Left renal pelvis (tissue), 4 donors: ENCODE measurements at regions not wholly inside any gene's neighbourhood (a gene's known extent, or its start where the extent isn't known, plus 50 kb on each side); places are given as distances from the start of the nearest gene placed in this dataset.
A peak's percentile ranks its signal among the peaks of the same experiment; 100 is the strongest.

ENCODE experiments used
- DNase-seq, 4 donors: peaks; one replicate each; pipeline ENCODE4 v3.0.0-alpha.2; 2013; ENCODE audit warnings: low read depth in 4 of 4, low spot score in 3 of 4

DNA sequence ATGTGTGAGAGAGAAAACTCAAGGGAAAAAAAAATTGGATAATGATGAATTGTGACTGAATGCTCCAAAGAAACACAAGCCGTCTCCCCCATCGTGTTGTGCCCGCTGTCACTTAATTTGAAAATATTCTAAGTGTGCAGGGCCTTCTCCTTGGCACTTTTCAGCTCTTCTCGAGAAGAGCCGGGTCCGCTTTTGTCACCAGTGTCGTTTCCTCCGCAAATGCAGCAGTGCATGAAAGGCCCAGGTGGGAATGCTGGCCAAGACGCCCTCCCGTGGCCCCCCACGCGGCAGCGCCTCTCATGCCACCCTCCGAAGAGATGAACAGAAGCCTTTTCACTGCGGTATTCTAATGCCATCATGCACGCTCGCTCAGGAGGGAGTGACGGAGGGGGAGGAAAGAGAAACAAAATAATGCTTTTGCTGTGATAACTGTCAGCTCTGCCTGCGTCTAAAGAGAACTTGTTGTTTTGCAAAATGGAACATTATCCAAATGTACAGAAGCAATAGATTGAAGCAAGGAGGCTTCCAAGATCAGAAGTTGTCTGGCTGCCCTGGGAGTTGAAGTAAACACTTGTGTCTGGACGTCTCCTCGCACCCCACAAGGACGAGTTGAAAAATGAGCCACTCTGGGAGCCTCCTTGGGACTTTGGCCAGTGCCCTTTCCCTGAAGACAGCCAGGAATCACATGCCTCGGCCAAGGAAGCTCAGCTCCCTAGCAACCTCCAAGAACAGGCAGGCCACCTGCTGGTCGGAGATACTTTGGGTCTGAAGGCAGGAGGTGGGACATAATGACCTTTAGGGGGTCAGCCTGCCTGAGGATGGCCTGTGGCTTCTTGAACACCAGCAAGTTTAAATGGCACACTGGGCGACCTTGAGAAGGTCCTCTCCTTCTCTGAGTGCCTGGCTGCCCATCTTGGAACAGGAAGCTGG lies 166.1 kb upstream of the ZC3H12A start:
- no peak for DNase-seq

DNA sequence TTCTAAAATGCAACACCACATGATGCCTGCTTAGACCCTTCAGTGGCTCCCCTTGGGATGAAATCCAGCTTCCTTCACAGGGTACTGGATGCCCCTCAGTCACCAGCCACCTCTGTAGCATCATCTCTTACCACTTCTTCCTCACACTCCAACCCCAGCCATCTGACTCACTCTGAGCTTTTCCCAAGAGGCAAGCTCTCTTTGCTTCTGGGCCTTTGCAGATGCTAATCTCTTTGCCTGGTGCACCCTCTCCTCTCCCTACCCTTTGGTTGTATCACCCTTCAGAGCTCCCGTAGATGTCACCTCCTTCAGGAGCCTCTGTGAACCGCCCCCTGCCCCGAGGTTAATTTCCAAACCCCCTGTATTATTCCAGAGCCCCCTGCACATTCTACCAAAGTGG lies 164.8 kb upstream of the ZC3H12A start:
- no peak for DNase-seq

DNA sequence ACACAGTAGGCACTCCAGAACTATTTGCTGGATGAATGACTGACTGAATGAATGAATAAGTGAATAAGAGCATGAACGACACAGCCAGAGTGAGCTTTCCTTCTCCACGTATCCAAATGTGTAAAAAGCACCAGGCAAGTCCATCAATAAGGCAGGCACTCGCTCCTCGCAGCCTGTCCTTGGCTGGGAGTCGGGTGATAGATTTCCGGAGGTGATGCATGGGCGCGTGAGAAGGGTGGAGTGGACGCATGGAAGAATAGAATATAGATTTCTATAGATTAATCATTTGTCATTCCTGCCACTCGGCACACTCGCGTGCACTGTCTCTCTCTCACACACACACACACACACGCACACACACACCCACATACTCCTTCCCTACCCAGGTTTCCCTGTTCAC lies 164.3 kb upstream of the ZC3H12A start:
- no peak for DNase-seq

DNA sequence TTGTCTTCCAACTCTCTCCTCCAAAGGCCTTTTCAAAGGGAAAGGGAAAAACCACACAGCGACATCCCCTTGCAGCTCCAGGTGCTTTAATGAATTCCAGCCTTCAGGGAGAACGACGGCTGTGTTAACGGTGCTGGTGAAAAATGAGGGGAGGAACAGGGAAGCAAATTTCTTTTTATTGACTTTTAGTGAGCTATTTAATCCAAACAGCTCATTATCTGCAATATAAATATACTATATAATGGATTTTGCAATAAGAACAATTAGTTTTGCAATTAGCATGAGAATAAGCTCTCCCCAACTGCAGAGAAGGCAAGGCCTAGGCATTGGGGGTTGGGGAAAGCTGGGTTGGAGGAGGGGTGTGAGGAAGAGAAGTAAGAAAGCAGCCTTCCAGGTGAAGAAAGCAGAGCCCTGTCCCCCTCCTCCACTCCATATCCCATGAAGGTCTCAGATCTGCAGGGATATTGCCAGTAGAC lies 159.0 kb upstream of the ZC3H12A start:
- no peak for DNase-seq

DNA sequence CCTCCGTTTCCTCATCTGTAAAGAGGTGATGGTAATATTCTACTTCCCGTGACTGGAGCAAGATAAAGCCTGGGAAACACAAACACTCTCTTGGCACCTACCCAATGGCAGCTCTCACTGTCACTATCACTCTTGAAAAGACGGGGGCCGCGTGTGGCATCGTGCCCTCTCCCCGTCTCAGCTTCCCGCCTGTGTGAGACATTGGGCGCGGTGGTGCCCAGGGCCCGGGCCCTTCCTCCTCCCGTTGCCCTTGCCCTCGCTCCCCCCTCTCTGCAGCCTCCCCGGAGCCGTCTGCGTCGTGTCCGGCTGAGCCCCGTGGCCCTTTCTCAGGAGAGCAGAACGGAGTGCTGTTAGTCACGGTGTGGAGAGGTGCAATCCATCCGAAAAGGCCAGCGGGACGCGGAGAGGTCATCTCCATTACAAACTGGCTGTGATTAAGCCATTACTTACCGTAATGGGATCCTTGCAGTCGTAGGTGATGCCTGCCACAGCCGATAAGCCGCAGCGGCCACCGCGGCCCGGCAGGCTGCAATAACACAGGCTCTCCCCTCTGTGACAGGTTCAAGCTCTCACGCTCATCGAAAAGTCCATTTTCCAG lies 156.4 kb upstream of the ZC3H12A start:
- DNase-seq: peak in 2 of 4 donors; percentile 14 to 25

DNA sequence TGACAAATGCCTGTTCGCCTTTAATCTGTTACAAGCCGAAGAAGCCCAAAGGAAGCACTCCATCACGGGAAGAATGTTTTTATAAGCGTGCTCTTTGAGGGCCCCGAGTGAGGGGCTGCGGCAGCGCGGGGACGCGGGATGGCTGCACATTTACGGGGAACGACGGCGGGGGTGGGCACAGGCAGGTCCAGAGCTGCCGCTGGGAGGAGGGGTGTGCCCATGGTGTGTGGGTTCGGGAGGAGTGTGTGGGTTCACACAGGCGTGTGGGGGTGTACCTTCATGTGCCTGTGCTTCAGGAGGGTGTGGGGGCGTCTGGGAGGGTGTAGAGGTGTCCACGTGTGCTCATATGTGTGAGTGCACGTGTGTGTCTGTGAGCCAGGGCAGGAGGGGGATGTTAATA lies 155.9 kb upstream of the ZC3H12A start:
- no peak for DNase-seq

DNA sequence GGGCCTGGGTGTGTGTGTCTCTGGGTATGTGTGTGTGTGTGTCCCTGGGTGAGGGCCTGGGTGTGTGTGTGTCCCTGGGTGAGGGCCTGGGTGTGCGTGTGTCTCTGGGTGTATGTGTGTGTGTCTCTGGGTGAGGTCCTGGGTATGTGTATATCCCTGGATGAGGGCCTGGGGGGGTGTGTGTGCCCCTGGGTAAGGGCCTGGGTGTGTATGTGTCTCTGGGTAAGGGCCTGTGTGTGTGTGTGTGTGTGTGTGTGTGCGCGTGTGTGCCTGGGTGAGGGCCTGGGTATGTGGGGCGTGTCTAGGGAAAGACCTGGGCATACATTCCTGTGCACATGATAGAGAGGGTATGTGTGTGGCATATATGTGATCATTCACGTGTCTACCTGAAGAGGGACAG lies 155.1 kb upstream of the ZC3H12A start:
- DNase-seq: no peak

DNA sequence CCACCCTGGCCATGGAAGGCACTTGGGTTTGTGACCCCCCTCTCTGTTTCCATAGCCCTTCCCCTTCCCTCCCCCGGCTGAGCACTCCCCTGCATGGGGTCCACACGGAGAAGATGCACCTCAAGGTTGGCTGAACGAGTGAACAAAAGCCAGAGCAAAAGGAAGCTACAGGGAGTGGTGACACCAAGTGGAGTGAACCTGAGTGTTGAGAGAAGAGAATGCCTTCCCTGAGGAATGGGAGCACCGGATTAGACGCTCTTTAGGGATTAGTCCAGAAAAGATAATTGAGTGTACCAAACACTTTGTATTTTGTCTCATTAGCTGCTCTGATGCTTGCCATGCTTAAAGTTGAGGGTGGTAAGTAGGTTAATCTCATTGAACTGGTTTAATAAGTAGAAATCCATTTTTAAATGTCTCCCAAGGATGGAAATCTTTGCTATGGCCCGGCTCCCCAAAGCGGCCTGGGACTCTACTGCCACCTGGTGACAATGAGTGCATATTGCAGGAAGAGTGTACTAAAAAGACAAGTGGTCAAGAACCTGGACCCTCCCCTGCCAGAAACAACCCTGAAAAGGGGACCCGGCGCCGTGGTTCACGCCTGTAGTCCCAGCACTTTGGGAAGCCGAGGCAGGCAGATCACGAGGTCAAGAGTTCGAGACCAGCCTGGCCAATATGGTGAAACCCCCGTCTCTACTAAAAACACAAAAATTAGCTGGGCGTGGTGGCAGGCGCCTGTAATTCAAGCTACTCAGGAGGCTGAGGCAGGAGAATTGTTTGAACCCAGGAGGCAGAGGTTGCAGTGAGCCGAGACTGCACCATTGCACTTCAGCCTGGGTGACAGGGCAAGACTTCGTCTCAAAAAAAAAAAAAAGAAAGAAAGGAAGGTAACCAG lies 150.6 kb upstream of the ZC3H12A start:
- no peak for DNase-seq

DNA sequence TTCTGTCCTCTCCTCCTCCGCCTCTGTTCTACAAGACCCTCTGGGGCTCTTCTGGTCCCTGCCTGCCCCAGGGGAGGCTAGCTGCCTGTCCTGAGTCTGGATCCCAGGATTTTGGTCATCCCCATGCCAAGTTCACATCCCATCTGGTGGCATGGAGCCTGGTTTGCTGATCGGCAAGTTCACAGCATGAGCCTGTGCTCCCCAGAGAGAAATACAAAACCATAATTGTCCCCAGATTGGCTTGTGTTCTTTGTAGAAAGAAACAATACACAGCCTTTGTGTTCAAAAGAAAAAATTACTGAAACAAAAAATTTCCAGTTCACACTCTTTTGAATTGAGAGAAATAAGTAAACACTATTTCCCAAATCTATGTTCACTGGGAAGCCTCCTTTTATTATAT lies 149.4 kb upstream of the ZC3H12A start:
- no peak for DNase-seq

DNA sequence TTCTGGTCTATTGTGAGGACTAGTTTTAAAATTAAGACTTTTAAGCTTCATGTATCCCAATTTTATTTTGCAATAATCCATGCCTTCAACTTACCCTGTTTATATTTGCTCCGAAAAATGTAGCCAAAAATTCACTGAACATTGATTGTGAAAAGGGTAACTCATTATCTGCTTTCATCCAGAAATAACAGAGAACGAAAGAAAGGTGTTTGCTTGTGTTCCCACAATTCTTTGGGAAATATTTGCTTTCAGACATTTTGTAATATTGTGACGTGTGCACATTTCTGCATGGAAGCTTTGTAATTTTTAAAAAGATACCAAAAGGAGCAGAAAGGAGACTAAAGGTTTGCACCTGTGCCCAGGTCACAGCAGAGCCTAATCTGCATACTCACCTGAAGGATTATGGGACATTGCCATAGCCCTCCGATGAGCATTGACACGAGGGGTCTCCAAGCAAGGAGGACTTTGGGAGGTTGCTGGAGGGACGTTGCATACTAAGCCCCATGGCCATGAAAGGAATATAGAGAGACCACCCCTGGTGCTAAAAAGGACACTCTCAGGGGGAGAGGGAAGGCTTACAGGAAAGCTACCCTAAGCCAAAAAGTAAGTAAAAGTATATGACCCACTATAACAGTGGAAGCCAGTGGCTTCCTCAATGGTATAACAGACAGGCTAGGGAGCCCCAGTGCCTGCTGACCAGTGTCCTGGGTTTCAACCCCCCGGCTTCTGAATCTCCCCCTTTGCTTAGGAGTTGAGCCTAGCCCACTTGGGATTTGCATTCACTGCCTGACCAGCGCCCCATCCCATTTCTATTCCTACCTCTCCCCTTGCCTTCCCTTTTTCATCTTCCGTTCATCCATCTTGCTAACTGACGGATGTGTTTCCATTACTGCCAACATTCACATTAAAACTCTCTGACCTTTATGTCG lies 148.6 kb upstream of the ZC3H12A start:
- DNase-seq: no peak

DNA sequence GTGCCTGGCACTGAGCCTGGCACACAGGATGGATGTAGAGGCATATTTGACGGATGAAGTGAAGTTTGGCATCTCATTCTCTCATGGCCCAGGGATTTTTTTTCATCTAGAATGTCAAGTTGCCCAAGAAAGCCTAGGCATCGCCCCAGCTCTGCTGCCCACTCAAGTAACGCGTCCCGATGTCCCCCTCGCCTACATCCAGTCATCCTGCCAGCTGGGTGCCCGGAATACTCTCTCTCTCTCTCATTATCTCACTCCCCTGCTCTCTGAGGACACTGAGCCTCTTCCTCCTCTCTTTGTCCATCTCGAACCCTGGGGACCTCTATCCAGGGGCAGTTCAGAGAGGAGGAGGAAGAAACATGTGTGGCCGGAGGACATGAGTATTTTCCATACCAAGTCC lies 142.3 kb upstream of the ZC3H12A start:
- no peak for DNase-seq

DNA sequence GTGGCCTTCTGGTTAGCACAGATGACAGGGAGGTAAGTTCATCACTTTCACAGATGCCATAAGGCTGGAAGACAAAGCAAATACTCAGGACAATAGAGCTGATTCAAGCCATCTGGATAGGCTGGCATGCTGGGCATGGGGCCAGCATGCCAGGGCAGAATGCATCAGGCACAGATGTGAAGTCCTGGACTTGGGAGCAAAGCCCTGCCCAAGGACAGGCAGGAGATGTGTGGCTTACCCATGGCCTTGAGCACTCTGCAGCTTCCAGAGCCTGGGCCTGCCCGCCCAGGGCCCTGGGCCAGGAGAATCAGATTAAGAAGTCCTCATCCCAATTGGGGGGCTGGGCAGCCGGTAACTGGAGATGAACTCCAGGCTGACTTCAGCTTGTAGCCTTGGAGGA lies 135.7 kb upstream of the ZC3H12A start:
- DNase-seq: no peak

DNA sequence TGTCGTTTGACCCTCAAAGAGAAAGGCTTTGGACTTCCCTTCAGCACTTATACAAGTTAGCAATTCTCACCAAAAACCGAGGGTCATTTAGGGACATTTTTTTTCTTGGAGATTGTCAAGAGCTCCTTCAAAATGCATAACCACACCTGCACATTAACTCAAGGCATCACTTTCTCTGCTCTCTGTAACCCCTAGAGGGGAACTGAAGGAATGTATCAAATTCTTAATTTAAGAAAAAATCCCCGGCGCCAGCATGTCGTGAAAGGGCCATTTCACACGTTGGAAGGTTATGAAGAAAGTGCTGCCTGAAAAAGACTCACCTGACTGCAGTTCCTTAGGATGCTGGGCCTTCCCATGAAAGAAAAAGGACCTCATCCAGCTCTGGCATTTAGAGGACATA lies 131.6 kb upstream of the ZC3H12A start:
- no peak for DNase-seq

DNA sequence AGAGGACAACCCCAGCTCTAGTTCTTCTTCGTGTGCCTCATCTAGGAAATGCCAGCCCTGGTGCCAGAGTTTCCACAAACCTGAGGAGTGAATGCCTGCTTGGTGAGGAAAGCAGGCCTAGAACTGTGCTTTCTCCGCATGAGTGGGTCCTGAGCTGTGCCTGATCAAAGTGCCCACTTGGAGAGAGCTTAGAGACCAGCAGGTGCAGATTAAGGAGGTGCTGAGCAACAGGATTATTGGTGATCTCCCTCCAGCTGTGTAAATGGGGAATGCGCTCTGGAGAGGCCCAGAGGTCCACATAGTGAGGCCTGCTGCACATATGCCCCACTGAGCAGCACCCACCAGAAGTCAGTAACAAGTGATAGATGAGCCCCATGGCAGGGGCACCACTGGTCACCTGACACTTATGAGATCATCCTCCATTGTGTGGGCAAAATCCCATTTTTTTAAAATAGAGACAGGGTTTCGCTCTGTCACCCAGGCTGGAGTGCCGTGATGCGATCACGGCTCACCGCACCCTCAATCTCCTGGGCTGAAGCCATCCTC lies 127.2 kb upstream of the ZC3H12A start:
- DNase-seq: no peak

DNA sequence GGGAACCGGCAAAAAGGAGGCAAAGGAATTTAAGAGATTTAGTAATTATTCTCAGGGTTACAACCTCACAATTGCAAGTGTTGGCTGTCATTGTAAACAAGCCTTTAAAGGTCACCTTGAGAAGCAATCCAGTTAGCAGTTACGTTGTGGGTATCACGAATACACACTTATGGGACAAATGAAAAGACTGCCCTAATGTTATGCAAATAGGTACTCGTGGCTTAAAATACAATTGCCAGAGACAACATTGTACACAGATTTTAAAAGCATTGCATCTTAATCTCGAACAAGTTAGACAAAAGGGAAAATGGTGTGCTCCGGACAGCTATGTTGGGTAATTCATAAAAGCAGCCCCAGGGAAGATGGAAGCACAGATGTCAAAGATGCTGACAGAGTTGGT lies 120.5 kb upstream of the ZC3H12A start:
- DNase-seq: no peak

DNA sequence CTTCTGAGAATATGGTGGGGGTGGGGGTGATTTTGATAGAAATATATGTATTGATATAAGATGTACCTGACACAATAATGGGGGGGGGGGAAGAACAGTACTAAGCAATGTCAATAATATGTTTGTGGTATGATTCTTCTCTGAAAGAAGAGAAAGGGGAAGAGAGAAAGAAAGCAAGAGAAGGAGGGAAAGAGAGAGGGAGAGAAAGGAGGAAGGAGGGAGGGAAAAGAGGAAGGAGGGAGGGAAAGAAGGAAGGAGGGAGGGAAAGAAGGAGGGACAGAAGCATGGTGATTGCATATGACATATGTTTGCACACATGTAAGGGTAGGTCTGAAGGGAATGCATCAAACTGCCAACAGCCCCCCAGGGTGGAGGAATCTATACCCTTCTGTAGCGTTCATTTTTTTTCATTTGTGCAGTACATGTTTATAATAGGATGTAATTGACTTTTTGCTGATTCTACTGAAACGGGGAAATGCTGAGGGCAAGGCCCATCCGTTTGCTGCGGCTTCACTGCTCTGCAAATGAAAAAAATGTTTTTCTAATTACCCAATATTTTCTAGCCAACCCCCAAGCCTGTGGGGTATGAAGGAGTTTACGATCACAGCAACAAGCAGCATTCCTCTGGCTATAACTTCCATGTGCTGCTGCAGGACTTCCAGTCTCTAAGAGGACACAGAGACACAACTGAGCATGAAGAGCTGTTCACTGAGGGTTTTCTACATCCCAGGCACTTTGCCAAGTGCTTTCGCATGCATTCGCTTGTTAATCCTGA lies 119.3 kb upstream of the ZC3H12A start:
- DNase-seq: no peak

DNA sequence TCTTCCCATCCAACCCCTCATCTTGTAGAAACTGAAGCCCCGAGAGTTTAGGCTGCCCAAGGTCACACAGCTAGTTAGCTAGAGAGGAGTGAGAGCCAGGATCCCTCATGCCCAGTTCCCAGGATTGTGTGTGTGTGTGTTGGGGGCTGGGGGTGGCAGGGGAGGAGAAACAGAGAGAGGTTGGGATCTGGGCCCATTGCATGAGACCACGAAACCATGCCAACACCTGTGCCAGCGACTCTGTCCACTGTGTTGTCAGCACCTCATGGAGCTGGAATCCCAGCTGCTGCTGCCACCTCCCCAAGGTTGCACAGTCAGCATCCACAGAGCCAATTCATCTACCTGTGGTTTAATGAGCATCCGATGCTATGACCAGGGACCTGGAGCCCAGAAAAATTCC lies 115.4 kb upstream of the ZC3H12A start:
- no peak for DNase-seq

DNA sequence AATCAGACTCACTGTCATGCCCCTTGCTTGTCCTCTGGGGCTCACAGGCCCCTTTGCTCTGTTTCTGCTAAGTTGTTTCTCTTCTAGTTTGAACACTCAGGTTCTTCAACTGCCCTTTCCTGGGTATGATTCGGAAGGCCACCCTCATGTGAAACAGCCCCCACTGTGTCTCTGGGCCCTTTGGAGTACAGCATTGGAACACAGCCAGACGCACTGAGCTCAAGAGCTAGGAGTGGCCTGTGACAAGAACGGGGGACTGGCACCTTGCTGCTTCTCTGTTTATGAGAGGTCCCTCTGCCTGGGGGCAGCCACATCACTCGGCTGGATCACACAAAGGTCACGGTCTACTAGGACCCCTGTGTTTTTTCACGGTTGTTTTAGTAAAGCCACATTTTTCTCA lies 114.4 kb upstream of the ZC3H12A start:
- no peak for DNase-seq
